ENCODE measurements at regions not wholly inside any gene's neighbourhood (a gene's known extent, or its start where the extent isn't known, plus 50 kb on each side); places are given as distances from the start of the nearest gene placed in this dataset.

DNA sequence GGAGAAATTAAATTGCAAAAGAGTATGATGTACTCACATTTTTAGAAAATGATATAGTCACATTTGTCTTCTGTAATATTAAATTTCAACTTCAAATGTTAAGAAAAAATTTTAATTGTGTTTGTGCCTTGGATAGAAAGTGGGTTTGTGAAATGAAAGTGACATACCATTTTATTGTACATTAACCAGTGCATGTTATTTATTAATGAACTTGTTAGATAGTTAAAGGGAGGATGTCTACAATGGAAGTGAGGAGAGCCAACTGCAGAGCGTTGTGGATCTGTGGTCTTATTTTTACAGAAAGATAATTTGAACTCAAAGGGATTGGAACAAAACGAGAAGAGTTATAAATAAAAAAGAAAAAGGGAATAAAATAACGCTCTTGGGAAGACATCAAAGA lies 291.7 kb downstream of the ARL4A start:
- 0 out of 2 replicates have a peak, but pooled peaks cover 6% of the 10 kb centered on the region for H3K9me2 ChIP-seq (ENCODE audit: insufficient read depth)
- no peak overlapping the region for H3K4me3 ChIP-seq
- H3K4me1 Mint-ChIP-seq = no peaks in the 10 kb centered on the region
- H3K4me1 ChIP-seq (ENCODE audit: insufficient read depth) = no peaks in the 10 kb centered on the region
- no peaks in the 10 kb centered on the region; the same call in 1 of the 3 replicates for H3K36me3 Mint-ChIP-seq (ENCODE audit: low read depth)
- no peak overlapping the region for H3K4me2 ChIP-seq
- H3K27me3 ChIP-seq (ENCODE audit: insufficient read depth) = no peaks in the 10 kb centered on the region
- no peaks in the 10 kb centered on the region for H3F3A ChIP-seq (replicated peaks; ENCODE audit: low read depth)
- H4K20me1 ChIP-seq (replicated peaks; ENCODE audit: insufficient read depth) = no peaks in the 10 kb centered on the region
- H3K9me3 Mint-ChIP-seq = no peaks in the 10 kb centered on the region; the same call in 2 of the 3 replicates
- H2AFZ ChIP-seq = no peak overlapping the region
- H3K27ac Mint-ChIP-seq = no peak overlapping the region
- H3K27ac ChIP-seq (ENCODE audit: low read depth) = no peak overlapping the region
- no peak for DNase-seq (ENCODE audit: low spot score)
- no peak for TF ChIP-seq POLR2AphosphoS5 (IDR thresholded peaks at IDR 0.05; ENCODE audit: low read depth)
- TF ChIP-seq CREB1 (CRISPR knock-in tag; IDR thresholded peaks at IDR 0.05; ENCODE audit: low read depth) = no peak
- TF ChIP-seq EZH2phosphoT487 (IDR thresholded peaks at IDR 0.05; ENCODE audit: unreplicated experiment) = no peak
- TF ChIP-seq EZH2 (IDR thresholded peaks at IDR 0.05; ENCODE audit: low read depth, unreplicated experiment) = no peak
- TF ChIP-seq, protein P1, sequence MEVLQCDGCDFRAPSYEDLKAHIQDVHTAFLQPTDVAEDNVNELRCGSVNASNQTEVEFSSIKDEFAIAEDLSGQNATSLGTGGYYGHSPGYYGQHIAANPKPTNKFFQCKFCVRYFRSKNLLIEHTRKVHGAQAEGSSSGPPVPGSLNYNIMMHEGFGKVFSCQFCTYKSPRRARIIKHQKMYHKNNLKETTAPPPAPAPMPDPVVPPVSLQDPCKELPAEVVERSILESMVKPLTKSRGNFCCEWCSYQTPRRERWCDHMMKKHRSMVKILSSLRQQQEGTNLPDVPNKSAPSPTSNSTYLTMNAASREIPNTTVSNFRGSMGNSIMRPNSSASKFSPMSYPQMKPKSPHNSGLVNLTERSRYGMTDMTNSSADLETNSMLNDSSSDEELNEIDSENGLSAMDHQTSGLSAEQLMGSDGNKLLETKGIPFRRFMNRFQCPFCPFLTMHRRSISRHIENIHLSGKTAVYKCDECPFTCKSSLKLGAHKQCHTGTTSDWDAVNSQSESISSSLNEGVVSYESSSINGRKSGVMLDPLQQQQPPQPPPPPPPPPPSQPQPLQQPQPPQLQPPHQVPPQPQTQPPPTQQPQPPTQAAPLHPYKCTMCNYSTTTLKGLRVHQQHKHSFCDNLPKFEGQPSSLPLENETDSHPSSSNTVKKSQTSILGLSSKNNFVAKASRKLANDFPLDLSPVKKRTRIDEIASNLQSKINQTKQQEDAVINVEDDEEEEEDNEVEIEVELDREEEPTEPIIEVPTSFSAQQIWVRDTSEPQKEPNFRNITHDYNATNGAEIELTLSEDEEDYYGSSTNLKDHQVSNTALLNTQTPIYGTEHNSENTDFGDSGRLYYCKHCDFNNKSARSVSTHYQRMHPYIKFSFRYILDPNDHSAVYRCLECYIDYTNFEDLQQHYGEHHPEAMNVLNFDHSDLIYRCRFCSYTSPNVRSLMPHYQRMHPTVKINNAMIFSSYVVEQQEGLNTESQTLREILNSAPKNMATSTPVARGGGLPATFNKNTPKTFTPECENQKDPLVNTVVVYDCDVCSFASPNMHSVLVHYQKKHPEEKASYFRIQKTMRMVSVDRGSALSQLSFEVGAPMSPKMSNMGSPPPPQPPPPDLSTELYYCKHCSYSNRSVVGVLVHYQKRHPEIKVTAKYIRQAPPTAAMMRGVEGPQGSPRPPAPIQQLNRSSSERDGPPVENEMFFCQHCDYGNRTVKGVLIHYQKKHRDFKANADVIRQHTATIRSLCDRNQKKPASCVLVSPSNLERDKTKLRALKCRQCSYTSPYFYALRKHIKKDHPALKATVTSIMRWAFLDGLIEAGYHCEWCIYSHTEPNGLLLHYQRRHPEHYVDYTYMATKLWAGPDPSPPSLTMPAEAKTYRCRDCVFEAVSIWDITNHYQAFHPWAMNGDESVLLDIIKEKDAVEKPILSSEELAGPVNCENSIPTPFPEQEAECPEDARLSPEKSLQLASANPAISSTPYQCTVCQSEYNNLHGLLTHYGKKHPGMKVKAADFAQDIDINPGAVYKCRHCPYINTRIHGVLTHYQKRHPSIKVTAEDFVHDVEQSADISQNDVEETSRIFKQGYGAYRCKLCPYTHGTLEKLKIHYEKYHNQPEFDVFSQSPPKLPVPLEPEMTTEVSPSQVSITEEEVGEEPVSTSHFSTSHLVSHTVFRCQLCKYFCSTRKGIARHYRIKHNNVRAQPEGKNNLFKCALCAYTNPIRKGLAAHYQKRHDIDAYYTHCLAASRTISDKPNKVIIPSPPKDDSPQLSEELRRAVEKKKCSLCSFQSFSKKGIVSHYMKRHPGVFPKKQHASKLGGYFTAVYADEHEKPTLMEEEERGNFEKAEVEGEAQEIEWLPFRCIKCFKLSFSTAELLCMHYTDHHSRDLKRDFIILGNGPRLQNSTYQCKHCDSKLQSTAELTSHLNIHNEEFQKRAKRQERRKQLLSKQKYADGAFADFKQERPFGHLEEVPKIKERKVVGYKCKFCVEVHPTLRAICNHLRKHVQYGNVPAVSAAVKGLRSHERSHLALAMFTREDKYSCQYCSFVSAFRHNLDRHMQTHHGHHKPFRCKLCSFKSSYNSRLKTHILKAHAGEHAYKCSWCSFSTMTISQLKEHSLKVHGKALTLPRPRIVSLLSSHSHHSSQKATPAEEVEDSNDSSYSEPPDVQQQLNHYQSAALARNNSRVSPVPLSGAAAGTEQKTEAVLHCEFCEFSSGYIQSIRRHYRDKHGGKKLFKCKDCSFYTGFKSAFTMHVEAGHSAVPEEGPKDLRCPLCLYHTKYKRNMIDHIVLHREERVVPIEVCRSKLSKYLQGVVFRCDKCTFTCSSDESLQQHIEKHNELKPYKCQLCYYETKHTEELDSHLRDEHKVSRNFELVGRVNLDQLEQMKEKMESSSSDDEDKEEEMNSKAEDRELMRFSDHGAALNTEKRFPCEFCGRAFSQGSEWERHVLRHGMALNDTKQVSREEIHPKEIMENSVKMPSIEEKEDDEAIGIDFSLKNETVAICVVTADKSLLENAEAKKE (CRISPR knock-in tag; IDR thresholded peaks at IDR 0.05) = no peak
- no peak for TF ChIP-seq NANOG (IDR thresholded peaks at IDR 0.05; ENCODE audit: borderline replicate concordance)
- no peak for TF ChIP-seq JUNB (IDR thresholded peaks at IDR 0.05; ENCODE audit: unreplicated experiment)
- no peak for TF ChIP-seq STAT1 (IDR thresholded peaks at IDR 0.05; ENCODE audit: unreplicated experiment)
- TF ChIP-seq, protein P2, sequence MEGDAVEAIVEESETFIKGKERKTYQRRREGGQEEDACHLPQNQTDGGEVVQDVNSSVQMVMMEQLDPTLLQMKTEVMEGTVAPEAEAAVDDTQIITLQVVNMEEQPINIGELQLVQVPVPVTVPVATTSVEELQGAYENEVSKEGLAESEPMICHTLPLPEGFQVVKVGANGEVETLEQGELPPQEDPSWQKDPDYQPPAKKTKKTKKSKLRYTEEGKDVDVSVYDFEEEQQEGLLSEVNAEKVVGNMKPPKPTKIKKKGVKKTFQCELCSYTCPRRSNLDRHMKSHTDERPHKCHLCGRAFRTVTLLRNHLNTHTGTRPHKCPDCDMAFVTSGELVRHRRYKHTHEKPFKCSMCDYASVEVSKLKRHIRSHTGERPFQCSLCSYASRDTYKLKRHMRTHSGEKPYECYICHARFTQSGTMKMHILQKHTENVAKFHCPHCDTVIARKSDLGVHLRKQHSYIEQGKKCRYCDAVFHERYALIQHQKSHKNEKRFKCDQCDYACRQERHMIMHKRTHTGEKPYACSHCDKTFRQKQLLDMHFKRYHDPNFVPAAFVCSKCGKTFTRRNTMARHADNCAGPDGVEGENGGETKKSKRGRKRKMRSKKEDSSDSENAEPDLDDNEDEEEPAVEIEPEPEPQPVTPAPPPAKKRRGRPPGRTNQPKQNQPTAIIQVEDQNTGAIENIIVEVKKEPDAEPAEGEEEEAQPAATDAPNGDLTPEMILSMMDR (conservative IDR thresholded peaks at IDR 0.05; ENCODE audit: low read depth in 2 of 2) = no peak
- TF ChIP-seq, protein P3, sequence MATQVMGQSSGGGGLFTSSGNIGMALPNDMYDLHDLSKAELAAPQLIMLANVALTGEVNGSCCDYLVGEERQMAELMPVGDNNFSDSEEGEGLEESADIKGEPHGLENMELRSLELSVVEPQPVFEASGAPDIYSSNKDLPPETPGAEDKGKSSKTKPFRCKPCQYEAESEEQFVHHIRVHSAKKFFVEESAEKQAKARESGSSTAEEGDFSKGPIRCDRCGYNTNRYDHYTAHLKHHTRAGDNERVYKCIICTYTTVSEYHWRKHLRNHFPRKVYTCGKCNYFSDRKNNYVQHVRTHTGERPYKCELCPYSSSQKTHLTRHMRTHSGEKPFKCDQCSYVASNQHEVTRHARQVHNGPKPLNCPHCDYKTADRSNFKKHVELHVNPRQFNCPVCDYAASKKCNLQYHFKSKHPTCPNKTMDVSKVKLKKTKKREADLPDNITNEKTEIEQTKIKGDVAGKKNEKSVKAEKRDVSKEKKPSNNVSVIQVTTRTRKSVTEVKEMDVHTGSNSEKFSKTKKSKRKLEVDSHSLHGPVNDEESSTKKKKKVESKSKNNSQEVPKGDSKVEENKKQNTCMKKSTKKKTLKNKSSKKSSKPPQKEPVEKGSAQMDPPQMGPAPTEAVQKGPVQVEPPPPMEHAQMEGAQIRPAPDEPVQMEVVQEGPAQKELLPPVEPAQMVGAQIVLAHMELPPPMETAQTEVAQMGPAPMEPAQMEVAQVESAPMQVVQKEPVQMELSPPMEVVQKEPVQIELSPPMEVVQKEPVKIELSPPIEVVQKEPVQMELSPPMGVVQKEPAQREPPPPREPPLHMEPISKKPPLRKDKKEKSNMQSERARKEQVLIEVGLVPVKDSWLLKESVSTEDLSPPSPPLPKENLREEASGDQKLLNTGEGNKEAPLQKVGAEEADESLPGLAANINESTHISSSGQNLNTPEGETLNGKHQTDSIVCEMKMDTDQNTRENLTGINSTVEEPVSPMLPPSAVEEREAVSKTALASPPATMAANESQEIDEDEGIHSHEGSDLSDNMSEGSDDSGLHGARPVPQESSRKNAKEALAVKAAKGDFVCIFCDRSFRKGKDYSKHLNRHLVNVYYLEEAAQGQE (IDR thresholded peaks at IDR 0.05; ENCODE audit: unreplicated experiment) = no peak
- TF ChIP-seq ZNF331 (CRISPR knock-in tag; IDR thresholded peaks at IDR 0.05; ENCODE audit: low read depth) = no peak
- TF ChIP-seq ZNF114 (CRISPR knock-in tag; IDR thresholded peaks at IDR 0.05) = no peak
- TF ChIP-seq, protein P4, sequence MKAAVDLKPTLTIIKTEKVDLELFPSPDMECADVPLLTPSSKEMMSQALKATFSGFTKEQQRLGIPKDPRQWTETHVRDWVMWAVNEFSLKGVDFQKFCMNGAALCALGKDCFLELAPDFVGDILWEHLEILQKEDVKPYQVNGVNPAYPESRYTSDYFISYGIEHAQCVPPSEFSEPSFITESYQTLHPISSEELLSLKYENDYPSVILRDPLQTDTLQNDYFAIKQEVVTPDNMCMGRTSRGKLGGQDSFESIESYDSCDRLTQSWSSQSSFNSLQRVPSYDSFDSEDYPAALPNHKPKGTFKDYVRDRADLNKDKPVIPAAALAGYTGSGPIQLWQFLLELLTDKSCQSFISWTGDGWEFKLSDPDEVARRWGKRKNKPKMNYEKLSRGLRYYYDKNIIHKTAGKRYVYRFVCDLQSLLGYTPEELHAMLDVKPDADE (IDR thresholded peaks at IDR 0.05) = no peak
- ATAC-seq = no peak
- H3K4me3 Mint-ChIP-seq = no peak overlapping the region
- H3K36me3 ChIP-seq (ENCODE audit: insufficient read depth) = no peaks in the 10 kb centered on the region
- no peaks in the 10 kb centered on the region for H3K27me3 Mint-ChIP-seq (ENCODE audit: insufficient read depth, low read depth, poor library complexity)
- H3K79me2 ChIP-seq (replicated peaks; ENCODE audit: insufficient read depth) = no peaks in the 10 kb centered on the region

All from GM23338 (cell line).